HG02571 (cell line): ENCODE measurements at regions not wholly inside any gene's neighbourhood (a gene's known extent, or its start where the extent isn't known, plus 50 kb on each side); places are given as distances from the start of the nearest gene placed in this dataset.
"Not testable (repeated sequence)": the region's sequence is repeated elsewhere in the genome, so short reads cannot be mapped to it uniquely, and the experiment has no call there.

Experiments
- ATAC-seq: cut with Tn5 transposase; IDR thresholded peaks from one replicate; pipeline ENCODE4 v1.9.1; 2021; ENCODE audit warnings: mild to moderate bottlenecking, moderate library complexity; ENCODE audit not compliant: unreplicated experiment

GRCh38 chr14:71384007-71384845 lies 477.0 kb downstream of the PCNX1 start:
- no peak for ATAC-seq

- no peak for ATAC-seq
Measured at GRCh38 chr14:71387753-71388152, 480.5 kb downstream of the PCNX1 start.

- no peak for ATAC-seq
Measured at GRCh38 chr14:71388336-71388735, 481.1 kb downstream of the PCNX1 start.

GRCh38 chr14:71388862-71389261 lies 481.6 kb downstream of the PCNX1 start:
- no peak for ATAC-seq

GRCh38 chr14:71394386-71394785 lies 487.1 kb downstream of the PCNX1 start:
- no peak for ATAC-seq

- no peak for ATAC-seq
Measured at GRCh38 chr14:71395151-71395604, 487.9 kb downstream of the PCNX1 start.

GRCh38 chr14:71395636-71396035 lies 488.4 kb downstream of the PCNX1 start:
- no peak for ATAC-seq

- no peak for ATAC-seq
Measured at GRCh38 chr14:71396050-71396677, 488.9 kb downstream of the PCNX1 start.

- ATAC-seq = no peak
Measured at GRCh38 chr14:71397371-71397770, 490.1 kb downstream of the PCNX1 start.

GRCh38 chr14:71398450-71398849 lies 491.2 kb downstream of the PCNX1 start:
- no peak for ATAC-seq

GRCh38 chr14:71399057-71399487 lies 491.8 kb downstream of the PCNX1 start:
- ATAC-seq = peak; percentile 79

GRCh38 chr14:71400871-71401321 lies 493.6 kb downstream of the PCNX1 start:
- no peak for ATAC-seq

GRCh38 chr14:71402415-71402814 lies 495.2 kb downstream of the PCNX1 start:
- not testable (repeated sequence) for ATAC-seq

GRCh38 chr14:71403656-71404055 lies 496.4 kb downstream of the PCNX1 start:
- no peak for ATAC-seq

GRCh38 chr14:71405676-71406075 lies 498.4 kb downstream of the PCNX1 start:
- no peak for ATAC-seq

GRCh38 chr14:71408362-71409030 lies 501.2 kb downstream of the PCNX1 start:
- ATAC-seq = no peak

- ATAC-seq = no peak
Measured at GRCh38 chr14:71410578-71411284, 503.5 kb downstream of the PCNX1 start.

- ATAC-seq = no peak
Measured at GRCh38 chr14:71411285-71411595, 504.0 kb downstream of the PCNX1 start.

GRCh38 chr14:71411738-71412137 lies 504.5 kb downstream of the PCNX1 start:
- ATAC-seq = no peak

- ATAC-seq = no peak
Measured at GRCh38 chr14:71414631-71415403, 507.6 kb downstream of the PCNX1 start.

GRCh38 chr14:71415404-71415690 lies 508.1 kb downstream of the PCNX1 start:
- no peak for ATAC-seq
